Inflammatory macrophage treated with lipopolysaccharide for 4 hours (primary cell): ENCODE measurements at regions not wholly inside any gene's neighbourhood (a gene's known extent, or its start where the extent isn't known, plus 50 kb on each side); places are given as distances from the start of the nearest gene placed in this dataset.
"Not testable (repeated sequence)": the region's sequence is repeated elsewhere in the genome, so short reads cannot be mapped to it uniquely, and the experiment has no call there.

Experiments
- DNase-seq: peaks from one replicate; pipeline ENCODE4 v3.0.0-alpha.2; 2020

- DNase-seq: no peak
Observed at GRCh38 chr14:86430853-86431252, 900.9 kb downstream of the FLRT2 start.

GRCh38 chr14:86423214-86423613 lies 893.3 kb downstream of the FLRT2 start:
- DNase-seq: no peak

GRCh38 chr14:86420131-86420530 lies 890.2 kb downstream of the FLRT2 start:
- no peak for DNase-seq

DNA sequence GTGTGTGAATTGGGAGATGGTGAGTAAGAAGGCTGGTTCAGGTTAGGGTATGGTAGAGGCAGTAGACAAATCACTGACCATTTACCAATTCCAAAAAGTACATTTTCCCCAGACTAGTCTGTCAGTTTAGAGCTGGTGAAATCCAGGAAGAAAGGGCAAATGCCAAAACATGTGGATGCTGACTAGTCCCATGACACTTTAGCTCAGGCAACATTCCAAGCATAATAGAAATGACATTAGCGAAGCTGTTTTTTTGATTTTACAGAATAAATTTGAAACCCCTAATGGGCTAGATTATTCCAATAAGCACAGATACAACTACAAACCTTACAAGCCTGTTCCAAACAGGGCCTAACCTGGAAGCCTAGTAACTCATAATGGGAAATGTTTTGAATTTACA lies 884.2 kb downstream of the FLRT2 start:
- DNase-seq: no peak

DNA sequence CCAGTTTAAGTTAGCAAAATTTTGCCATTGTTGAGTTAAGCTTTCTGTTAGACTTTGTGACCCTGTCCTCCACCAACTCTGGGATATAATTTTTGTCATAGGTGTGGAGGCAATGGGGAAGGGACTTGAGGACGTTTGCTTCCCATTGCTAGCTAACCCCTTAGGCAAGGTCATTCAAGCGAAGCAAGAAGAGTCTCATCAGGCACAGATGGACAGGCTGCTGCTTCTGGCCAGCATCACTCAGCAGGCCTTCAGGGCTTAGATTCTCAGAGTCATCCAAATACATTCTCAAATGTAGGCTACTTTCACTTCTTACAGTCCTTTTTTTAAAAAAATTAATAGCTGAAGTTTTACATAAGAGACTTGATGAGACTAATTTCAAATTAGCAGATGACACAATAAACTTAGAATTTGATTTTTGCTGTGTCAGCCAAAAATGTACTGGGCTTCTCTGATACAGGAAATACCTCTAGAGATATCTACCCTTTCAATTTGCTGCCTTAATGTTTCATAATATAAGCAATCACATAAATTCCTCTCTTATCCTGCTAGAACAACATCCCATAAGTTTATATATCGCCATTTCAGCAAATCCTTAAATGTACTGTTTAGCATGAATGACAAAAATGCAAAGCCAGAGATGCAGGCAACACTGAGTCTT lies 875.2 kb downstream of the FLRT2 start:
- DNase-seq: no peak

- no peak for DNase-seq
Observed at GRCh38 chr14:86404425-86404824, 874.5 kb downstream of the FLRT2 start.

DNA sequence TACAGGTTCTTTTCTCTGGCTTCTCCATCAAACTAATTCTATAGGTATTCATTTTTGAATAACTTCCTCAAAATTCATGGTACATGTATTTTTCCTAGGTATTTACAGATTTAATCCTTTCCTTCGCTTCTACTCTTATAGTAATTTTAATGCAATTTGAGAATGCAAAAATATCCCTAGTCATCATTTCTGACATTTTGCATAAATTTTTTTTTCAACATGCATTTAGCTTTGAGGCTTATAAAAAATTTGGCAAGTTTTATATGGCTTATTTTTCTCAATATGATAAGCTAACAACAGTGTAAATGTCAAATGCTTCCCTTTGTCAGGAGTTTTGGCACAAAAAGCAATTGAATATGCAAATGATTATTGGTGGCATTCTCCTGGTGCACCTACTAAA lies 872.6 kb downstream of the FLRT2 start:
- no peak for DNase-seq

GRCh38 chr14:86391085-86391484 lies 861.1 kb downstream of the FLRT2 start:
- DNase-seq: no peak

GRCh38 chr14:86388216-86388615 lies 858.3 kb downstream of the FLRT2 start:
- no peak for DNase-seq

- DNase-seq: no peak
Observed at GRCh38 chr14:86373886-86374285, 843.9 kb downstream of the FLRT2 start.

- no peak for DNase-seq
Observed at GRCh38 chr14:86372402-86372801, 842.5 kb downstream of the FLRT2 start.

DNA sequence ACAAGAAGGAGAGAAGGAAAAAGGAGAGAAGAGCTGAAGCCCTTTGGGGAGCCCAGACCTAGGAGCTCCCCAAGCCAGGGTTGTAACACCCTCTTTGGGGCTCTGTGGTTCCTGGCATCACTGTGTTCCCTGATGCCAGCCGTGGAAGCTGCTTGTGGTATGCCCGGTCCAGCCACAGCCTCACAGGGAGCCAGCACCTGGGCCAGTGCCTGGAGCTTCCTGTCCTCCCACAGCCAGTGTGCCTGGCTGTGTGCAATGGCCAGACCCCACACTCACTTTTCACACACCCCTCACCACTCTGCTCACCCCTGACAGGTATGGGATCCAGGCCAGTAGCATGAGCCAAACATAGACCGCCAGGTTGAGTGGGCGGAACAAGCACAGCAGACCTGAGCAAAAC lies 834.7 kb downstream of the FLRT2 start:
- DNase-seq: no peak

DNA sequence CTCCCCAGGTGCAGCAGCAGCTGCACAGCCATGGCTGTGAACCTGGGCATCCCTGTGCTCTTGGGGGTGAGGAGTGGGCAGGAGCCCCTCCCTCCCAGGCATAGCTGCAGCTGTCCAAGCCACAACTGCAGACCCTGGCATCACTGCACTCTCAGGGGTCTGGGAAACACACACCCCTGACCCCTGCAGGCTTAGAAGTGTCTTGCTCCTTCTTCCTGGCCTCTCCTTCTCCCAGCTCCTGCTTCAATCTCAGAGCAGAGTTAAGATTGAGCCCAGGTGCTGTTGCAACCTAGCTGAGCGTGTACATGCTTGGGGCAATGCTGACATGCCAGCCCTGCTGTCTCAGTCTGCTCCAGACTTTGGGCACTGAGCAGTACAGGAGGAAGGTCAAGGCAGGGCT lies 833.6 kb downstream of the FLRT2 start:
- DNase-seq: no peak

DNA sequence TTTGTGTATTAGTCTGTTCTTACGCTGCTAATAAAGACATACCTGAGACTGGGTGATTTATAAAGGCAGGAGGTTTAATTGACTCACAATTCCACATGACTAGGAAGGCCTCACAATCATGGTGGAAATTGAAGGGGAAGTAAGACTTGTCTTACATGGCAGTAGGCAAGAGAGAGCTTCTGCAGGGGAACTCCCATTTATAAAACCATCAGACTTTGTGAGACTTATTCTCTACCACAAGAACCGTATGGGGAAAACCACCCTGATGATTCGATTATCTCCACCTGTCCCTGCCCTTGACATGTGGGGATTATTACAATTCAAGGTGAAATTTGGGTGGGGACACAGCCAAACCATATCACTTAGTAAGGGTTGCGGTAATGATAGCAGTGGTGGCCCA lies 833.1 kb downstream of the FLRT2 start:
- no peak for DNase-seq

DNA sequence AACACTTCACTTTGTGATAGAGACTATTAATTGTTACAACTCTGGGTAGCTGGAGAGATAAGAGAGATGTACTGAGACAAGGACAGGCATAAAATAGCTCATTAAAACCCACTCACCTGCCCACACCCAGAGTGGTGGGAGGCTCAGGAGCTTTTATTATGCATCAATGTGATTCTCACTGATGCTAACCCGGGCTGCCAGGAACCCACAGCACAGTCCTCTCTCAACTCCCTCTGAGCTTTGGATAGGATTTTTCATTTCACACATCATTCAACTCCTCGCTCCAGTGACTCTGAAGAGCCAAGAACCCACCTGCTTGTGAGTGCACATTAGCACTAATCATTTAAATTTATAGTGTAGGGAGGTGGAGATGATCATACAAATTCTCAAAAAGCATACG lies 827.9 kb downstream of the FLRT2 start:
- DNase-seq: no peak

DNA sequence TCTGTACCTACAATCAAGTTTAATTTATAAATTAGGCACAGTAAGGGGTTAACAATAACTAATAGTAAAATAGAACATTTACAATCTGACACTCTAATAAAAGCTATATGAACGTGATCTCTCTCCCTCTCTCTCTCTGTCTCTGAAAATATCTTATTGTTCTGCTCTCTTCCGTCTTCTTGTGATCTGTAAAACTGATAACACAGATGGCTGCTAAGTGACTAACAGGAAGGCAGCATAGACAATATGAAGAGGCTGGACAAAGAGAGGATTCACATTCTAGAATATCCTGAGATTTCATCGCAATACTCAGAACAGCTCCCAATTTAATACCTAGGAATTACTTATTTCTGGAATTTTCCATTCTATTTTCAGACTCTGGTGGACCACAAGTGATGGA lies 827.2 kb downstream of the FLRT2 start:
- DNase-seq: no peak

DNA sequence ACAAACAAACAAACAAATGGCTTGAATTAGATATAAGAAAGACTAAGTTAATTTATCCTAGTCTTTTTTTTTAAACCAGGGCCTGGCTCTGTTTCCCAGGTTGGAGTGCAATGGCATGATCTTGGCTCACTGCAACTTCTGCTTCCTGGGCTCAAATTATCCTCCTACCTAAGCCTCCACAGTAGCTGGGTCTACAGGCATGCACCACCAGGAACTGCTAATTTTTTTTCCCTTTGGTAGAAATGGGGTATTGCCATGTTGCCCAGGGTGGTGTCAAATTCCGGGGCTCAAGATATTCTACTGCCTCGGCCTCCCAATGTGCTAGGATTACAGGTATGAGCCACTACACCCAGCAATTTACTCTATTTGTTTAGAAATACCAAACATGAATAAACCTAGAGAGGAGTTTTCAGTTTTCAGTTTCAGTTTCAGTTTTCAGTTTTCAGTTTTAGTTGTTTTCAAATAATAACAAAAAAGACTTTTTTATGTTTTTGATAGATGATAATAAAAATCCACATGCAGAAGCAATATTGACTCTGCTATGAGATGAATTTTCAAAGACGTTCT lies 817.0 kb downstream of the FLRT2 start:
- DNase-seq: peak; percentile 1

DNA sequence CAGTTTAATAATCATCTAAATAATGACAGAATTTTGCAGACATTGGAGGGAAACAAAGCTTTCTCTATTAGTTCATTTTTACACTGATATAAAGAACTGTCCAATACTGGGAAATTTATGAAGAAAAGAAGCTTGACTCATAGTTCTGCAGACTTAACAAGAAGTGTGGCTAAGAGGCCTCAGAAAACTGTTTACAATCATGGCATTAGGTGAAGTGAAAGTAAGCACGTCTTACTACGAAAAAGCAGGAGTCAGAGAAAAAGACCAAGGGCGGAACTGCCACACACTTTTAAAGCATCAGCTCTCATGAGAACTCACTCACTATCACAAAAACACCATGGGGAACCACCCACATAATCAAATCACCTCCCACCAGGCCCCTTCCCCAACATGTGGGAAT lies 804.4 kb downstream of the FLRT2 start:
- DNase-seq: peak; percentile 49

DNA sequence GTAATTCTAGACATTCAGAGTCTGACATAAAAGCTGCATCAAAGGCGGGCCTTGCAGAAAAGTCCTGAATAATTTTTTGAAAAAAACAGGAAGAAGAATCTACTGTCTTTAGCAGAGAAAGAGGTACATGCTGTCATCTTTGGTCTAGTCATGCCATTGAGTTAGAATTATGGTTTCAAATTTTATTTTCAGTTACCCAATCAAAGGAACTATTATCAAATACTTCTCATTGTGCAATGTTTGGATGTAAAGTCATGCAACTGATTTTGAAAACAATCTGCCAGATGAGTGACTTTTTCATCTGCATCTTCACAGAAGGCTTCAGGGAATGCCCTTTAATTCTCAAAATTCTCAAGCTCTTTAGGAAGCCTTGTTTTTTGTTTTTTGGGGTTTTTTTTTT lies 803.5 kb downstream of the FLRT2 start:
- peak; percentile 75 for DNase-seq

DNA sequence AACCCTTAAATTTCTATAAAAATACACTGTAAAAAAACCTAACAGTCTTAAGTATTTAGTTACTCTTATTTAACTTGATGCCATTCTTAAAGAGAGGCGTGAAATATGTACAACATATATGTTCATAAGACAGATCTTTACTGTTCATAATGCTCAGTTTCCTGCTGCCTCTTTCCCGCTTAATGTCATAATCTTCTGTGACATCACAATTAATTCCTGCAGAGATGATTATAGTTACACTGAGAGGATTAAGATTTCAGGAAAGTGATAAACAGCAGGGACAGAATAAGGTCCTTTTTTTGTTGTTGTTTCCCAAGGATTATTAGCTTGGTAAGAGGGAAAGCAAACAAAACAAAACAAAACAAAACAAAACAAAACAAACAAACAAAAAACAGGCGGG lies 801.4 kb downstream of the FLRT2 start:
- no peak for DNase-seq

GRCh38 chr14:86321151-86321550 lies 791.2 kb downstream of the FLRT2 start:
- DNase-seq: no peak

DNA sequence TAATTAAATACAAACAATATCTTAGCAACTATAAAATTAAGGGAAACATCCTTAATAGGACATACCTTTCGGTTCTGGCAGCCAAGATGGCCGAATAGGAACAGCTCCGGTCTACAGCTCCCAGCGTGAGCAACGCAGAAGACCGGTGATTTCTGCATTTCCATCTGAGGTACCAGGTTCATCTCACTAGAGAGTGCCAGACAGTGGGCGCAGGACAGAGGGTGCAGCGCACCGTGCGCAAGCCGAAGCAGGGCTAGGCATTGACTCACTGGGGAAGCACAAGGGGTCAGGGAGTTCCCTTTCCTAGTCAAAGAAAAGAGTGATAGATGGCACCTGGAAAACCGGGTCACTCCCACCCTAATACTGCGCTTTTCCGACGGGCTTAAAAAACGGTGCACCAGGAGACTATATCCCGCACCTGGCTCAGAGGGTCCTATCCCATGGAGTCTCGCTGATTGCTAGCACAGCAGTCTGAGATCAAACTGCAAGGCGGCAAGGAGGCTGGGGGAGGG lies 782.3 kb downstream of the FLRT2 start:
- DNase-seq: not testable (repeated sequence)

- no peak for DNase-seq
Observed at GRCh38 chr14:86311151-86311550, 781.2 kb downstream of the FLRT2 start.

- no peak for DNase-seq
Observed at GRCh38 chr14:86310611-86311010, 780.7 kb downstream of the FLRT2 start.

DNA sequence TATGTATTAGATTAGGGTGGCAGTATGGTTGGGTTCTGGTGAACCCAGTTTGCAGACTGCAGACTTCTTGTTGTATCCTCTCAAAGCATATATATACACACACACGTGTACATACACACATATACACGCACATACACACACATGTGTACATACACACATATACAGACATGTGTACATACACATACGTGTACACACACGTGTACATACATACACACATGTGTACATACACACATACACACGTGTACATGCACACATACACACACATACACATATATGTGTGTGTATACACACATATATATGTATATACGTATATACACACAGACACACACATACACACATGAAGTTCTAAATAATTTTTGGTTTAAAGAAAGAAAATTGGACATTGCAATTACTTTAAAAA lies 780.2 kb downstream of the FLRT2 start:
- DNase-seq: no peak
